ENCODE measurements at regions not wholly inside any gene's neighbourhood (a gene's known extent, or its start where the extent isn't known, plus 50 kb on each side); places are given as distances from the start of the nearest gene placed in this dataset.

DNA sequence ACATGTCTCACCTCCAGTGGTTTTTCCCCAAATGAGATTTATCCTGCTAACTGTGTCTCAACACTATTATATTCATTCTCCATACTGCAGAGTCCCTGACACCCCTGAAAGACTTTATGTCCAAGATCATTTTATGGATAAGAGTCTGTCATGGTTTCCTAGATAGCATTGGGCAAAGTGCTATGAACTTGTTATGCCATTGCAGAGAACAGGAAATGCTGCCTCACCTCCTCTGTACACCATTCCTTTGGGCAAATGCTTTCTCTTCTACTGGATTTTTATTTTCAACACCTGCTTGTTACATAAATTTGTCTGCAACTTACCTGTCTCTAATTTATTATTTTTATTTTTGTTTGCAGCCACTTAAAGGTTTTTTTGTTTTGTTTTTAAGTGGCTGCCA is 652.5 kb upstream of the FAM98A start:
- no peak overlapping the region for H3K27ac Mint-ChIP-seq
- no peak for DNase-seq (ENCODE audit: extremely low spot score, unreplicated experiment)
- H3K4me1 Mint-ChIP-seq (ENCODE audit: unreplicated experiment) = peaks cover 8% of the 10 kb centered on the region
- no peaks in the 10 kb centered on the region for H3K36me3 Mint-ChIP-seq
- no peaks in the 10 kb centered on the region for H3K27me3 Mint-ChIP-seq
- H3K9me3 Mint-ChIP-seq = no peaks in the 10 kb centered on the region
- no peak overlapping the region for H3K4me3 Mint-ChIP-seq
- no peak for TF ChIP-seq CTCF (conservative IDR thresholded peaks at IDR 0.05)

DNA sequence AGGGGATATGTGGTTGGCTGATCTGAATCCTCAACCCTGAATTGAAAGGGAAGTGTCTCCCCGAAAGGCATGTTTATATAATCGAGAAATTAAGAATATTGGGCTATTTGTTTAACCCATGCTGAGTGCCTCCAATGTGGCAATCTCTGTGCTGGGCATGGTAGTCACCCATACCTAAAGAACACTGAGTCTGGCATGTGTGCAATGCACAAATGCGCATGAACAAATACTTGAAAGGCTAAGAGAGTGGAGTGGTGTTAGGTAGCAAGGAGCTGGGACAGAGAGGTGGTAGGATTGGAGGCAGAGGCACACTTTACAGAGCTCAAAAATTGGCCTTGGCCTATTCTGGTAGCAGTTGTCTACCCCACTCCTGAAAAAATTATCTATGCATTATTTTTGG is 645.1 kb upstream of the FAM98A start:
- Mint-ChIP-seq H3K36me3 (no peaks in the 10 kb centered on the region), H3K27me3 (no peaks in the 10 kb centered on the region), H3K4me1 (ENCODE audit: unreplicated experiment) (no peaks in the 10 kb centered on the region), H3K4me3 (no peak overlapping the region), H3K27ac (no peak overlapping the region), H3K9me3 (no peaks in the 10 kb centered on the region)
- no peak for TF ChIP-seq CTCF (conservative IDR thresholded peaks at IDR 0.05)
- DNase-seq (ENCODE audit: extremely low spot score, unreplicated experiment) = no peak

DNA sequence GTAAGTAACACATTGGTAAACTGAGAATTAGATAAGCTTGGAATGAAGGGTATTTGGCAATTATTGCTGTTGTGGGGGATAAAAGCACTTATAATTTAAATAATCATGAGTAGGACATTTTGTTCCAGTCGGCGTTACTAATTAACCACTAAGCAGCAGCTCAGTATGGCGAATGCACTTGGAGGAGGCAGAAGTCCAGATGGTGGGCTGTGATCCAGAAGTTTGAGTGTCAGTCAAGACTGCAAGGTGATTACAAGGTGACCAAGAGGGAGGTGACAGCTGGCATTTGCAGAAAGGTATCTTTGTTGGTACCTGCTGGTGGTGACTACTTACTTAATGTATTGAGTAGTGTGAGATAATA is 643.6 kb upstream of the FAM98A start:
- no peak for DNase-seq (ENCODE audit: extremely low spot score, unreplicated experiment)
- TF ChIP-seq CTCF (conservative IDR thresholded peaks at IDR 0.05) = no peak
- no peak overlapping the region for H3K4me3 Mint-ChIP-seq
- H3K36me3 Mint-ChIP-seq = no peaks in the 10 kb centered on the region
- H3K9me3 Mint-ChIP-seq = no peaks in the 10 kb centered on the region
- H3K27ac Mint-ChIP-seq = no peak overlapping the region
- H3K4me1 Mint-ChIP-seq (ENCODE audit: unreplicated experiment) = no peaks in the 10 kb centered on the region
- H3K27me3 Mint-ChIP-seq = no peaks in the 10 kb centered on the region

GRCh38 chr2:34241905-34242762 is 643.0 kb upstream of the FAM98A start:
- H3K9me3 Mint-ChIP-seq = no peaks in the 10 kb centered on the region
- no peaks in the 10 kb centered on the region for H3K36me3 Mint-ChIP-seq
- H3K4me1 Mint-ChIP-seq (ENCODE audit: unreplicated experiment) = no peaks in the 10 kb centered on the region
- H3K27ac Mint-ChIP-seq = no peak overlapping the region
- DNase-seq (ENCODE audit: extremely low spot score, unreplicated experiment) = no peak
- no peak overlapping the region for H3K4me3 Mint-ChIP-seq
- TF ChIP-seq CTCF (conservative IDR thresholded peaks at IDR 0.05) = no peak
- no peaks in the 10 kb centered on the region for H3K27me3 Mint-ChIP-seq

GRCh38 chr2:34239511-34239910 is 640.4 kb upstream of the FAM98A start:
- DNase-seq (ENCODE audit: extremely low spot score, unreplicated experiment) = no peak
- TF ChIP-seq CTCF (conservative IDR thresholded peaks at IDR 0.05) = no peak
- H3K9me3 Mint-ChIP-seq = peaks cover 8% of the 10 kb centered on the region
- H3K4me1 Mint-ChIP-seq (ENCODE audit: unreplicated experiment) = no peaks in the 10 kb centered on the region
- no peaks in the 10 kb centered on the region for H3K27me3 Mint-ChIP-seq
- H3K27ac Mint-ChIP-seq = no peak overlapping the region
- H3K36me3 Mint-ChIP-seq = no peaks in the 10 kb centered on the region
- H3K4me3 Mint-ChIP-seq = no peak overlapping the region
